Mammary epithelial cell (primary cell): ENCODE measurements at regions not wholly inside any gene's neighbourhood (a gene's known extent, or its start where the extent isn't known, plus 50 kb on each side); places are given as distances from the start of the nearest gene placed in this dataset.

ENCODE experiments used
- CTCF ChIP-seq, 2 donors: IDR thresholded peaks in 1 of 2; conservative IDR thresholded peaks in 1 of 2; 2 replicates each; pipeline ENCODE4 v1.5.1; 2011 to 2012; ENCODE audit warnings: inconsistent platforms in 2 of 2, low read length in 2 of 2, mild to moderate bottlenecking in 2 of 2, control low read depth in 1 of 2, low read depth in 1 of 2; ENCODE audit not compliant: insufficient read depth in 1 of 2; ENCODE audit errors: extremely low read depth in 1 of 2
- EZH2 ChIP-seq: IDR thresholded peaks from 2 replicates; pipeline ENCODE4 v1.6.1; 2012; ENCODE audit warnings: low read length, inconsistent platforms, borderline replicate concordance

GRCh38 chr6:86147859-86148258 lies 505.2 kb upstream of the SYNCRIP start:
- TF ChIP-seq CTCF (conservative IDR thresholded peaks at IDR 0.05 in 1 of 2, IDR thresholded peaks at IDR 0.05 in 1 of 2; ENCODE audit: extremely low read depth in 1 of 2, insufficient read depth in 1 of 2, low read depth in 1 of 2, low read length in 2 of 2) (no peak), EZH2 (no peak)
